Loucy (cell line): ENCODE measurements at regions not wholly inside any gene's neighbourhood (a gene's known extent, or its start where the extent isn't known, plus 50 kb on each side); places are given as distances from the start of the nearest gene placed in this dataset.

Source experiments
- H2AFZ ChIP-seq: fragments of 200-600 bp; sonication (generic); 2 replicates; pipeline ENCODE4 v1.6.0; 2016; ENCODE audit warnings: antibody characterized with exemption, mild to moderate bottlenecking, low read length, moderate library complexity
- H3F3A ChIP-seq: fragments of 200-600 bp; 2 replicates; pipeline ENCODE4 v1.6.0; 2016; ENCODE audit warnings: antibody characterized with exemption, low read depth, mild to moderate bottlenecking
- H3K27me3 ChIP-seq: fragments of 200-600 bp; sonication (generic); 2 replicates; pipeline ENCODE4 v1.6.1; 2014; ENCODE audit warnings: low read length, mild to moderate bottlenecking; ENCODE audit not compliant: insufficient read depth, poor library complexity, severe bottlenecking
- H3K36me3 ChIP-seq: fragments of 200-600 bp; sonication (generic); 2 replicates; pipeline ENCODE4 v1.6.1; 2016; ENCODE audit warnings: low read length; ENCODE audit not compliant: insufficient read depth
- H3K4me1 ChIP-seq: fragments of 200-600 bp; sonication (generic); 2 replicates; pipeline ENCODE4 v1.5.1; 2014; ENCODE audit warnings: low read length, mild to moderate bottlenecking; ENCODE audit not compliant: insufficient read depth, poor library complexity, severe bottlenecking
- H3K4me2 ChIP-seq: fragments of 200-600 bp; sonication (generic); 2 replicates; pipeline ENCODE4 v1.6.0; 2014; ENCODE audit warnings: antibody characterized with exemption, low read length, low read depth, mild to moderate bottlenecking; ENCODE audit not compliant: poor library complexity, severe bottlenecking
- H3K4me3 ChIP-seq: fragments of 200-600 bp; sonication (generic); 2 replicates; pipeline ENCODE4 v1.5.1; 2014; ENCODE audit warnings: low read length, mild to moderate bottlenecking, mixed read lengths; ENCODE audit not compliant: poor library complexity, severe bottlenecking
- H3K79me2 ChIP-seq: fragments of 200-600 bp; sonication (generic); 2 replicates; pipeline ENCODE4 v1.6.1; 2014; ENCODE audit warnings: low read length; ENCODE audit not compliant: insufficient read depth
- H3K9ac ChIP-seq: fragments of 200-600 bp; sonication (generic); 2 replicates; pipeline ENCODE4 v1.6.0; 2014; ENCODE audit warnings: mild to moderate bottlenecking, low read depth, low read length, moderate library complexity; ENCODE audit not compliant: poor library complexity, severe bottlenecking
- H3K9me2 ChIP-seq: fragments of 200-600 bp; sonication (generic); replicated peaks from 2 replicates; pipeline ENCODE4 v1.6.1; 2016; ENCODE audit warnings: low read depth, low read length, mixed read lengths
- H3K9me3 ChIP-seq: fragments of 200-600 bp; sonication (generic); 2 replicates; pipeline ENCODE4 v1.6.1; 2014; ENCODE audit warnings: mild to moderate bottlenecking, antibody characterized with exemption, low read length, low read depth; ENCODE audit not compliant: insufficient read depth
- H4K20me1 ChIP-seq: fragments of 200-600 bp; sonication (generic); 2 replicates; pipeline ENCODE4 v1.6.0; 2014; ENCODE audit warnings: antibody characterized with exemption, low read length, mild to moderate bottlenecking; ENCODE audit not compliant: insufficient read depth, poor library complexity, severe bottlenecking
- CTCF ChIP-seq: fragments of 200-600 bp; sonication (generic); conservative IDR thresholded peaks from 2 replicates; pipeline ENCODE4 v1.5.1; 2014; ENCODE audit warnings: mild to moderate bottlenecking, antibody characterized with exemption, low read length
- EZH2phosphoT487 ChIP-seq: fragments of 200-600 bp; IDR thresholded peaks from 2 replicates; pipeline ENCODE4 v1.6.1; 2018; ENCODE audit warnings: antibody characterized with exemption, mild to moderate bottlenecking, moderate library complexity, borderline replicate concordance

DNA sequence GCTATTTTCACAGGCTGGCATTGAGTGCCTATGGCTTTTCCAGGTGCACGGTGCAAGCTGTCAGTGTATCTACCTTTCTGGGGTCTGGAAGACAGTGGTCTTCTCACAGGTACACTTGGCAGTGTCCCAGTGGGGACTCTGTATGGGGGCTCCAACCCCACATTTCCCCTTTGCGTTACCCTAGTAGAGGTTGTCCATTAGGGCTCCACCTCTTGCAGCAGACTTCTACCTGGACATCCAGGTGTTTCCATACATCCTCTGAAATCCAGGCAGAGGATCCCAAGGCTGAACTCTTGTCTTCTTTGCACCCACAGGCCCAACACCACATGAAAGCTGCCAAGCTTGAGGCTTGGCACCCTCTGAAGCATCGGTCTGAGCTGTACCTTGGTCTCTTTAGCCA is 735.7 kb upstream of the INTU start:
- Histone ChIP-seq H3K4me1 (no peaks in the 10 kb centered on the region), H3K79me2 (no peaks in the 10 kb centered on the region), H3F3A (no peaks in the 10 kb centered on the region), H3K4me2 (no peak overlapping the region), H2AFZ (no peak overlapping the region), H3K9ac (no peak overlapping the region), H4K20me1 (no peaks in the 10 kb centered on the region), H3K27me3 (no peaks in the 10 kb centered on the region), H3K9me2 (no peaks in the 10 kb centered on the region), H3K9me3 (no peaks in the 10 kb centered on the region), H3K4me3 (no peak overlapping the region), H3K36me3 (no peaks in the 10 kb centered on the region)
- TF ChIP-seq CTCF (no peak), EZH2phosphoT487 (no peak)

DNA sequence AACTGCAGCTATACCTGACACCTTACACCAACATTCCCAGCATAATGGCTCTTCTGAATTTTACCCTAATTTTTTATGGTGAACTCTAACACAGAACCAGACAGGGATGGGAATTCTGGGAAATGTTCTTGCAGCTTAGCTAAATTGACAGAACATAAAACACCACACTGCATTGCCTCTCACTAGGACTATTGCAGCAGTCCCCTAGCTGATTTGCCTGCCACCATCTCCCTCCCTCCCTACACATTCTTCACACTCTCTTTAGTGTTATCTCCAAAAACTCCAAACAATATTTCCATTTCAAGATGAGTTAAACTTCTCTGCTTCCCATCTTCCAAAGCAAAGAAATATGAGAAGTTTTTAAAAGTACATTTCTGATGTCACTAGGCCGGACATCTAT is 733.9 kb upstream of the INTU start:
- Histone ChIP-seq H3K36me3 (no peaks in the 10 kb centered on the region), H3K4me1 (no peaks in the 10 kb centered on the region), H3K79me2 (no peaks in the 10 kb centered on the region), H2AFZ (no peak overlapping the region), H3K27me3 (no peaks in the 10 kb centered on the region), H3K9ac (no peak overlapping the region), H3K4me3 (no peak overlapping the region), H3K9me3 (no peaks in the 10 kb centered on the region), H3K9me2 (no peaks in the 10 kb centered on the region), H3F3A (no peaks in the 10 kb centered on the region), H3K4me2 (no peak overlapping the region), H4K20me1 (no peaks in the 10 kb centered on the region)
- TF ChIP-seq EZH2phosphoT487 (no peak), CTCF (no peak)

GRCh38 chr4:126899331-126899801 is 733.4 kb upstream of the INTU start:
- no peaks in the 10 kb centered on the region for H4K20me1 ChIP-seq
- no peaks in the 10 kb centered on the region for H3K79me2 ChIP-seq
- no peak overlapping the region for H2AFZ ChIP-seq
- TF ChIP-seq EZH2phosphoT487 (no peak), CTCF (no peak)
- no peaks in the 10 kb centered on the region for H3K27me3 ChIP-seq
- H3K9me2 ChIP-seq, result no peaks in the 10 kb centered on the region
- no peak overlapping the region for H3K4me3 ChIP-seq
- no peak overlapping the region for H3K4me2 ChIP-seq
- H3K36me3 ChIP-seq, result no peaks in the 10 kb centered on the region
- no peaks in the 10 kb centered on the region for H3K9me3 ChIP-seq
- H3K4me1 ChIP-seq, result no peaks in the 10 kb centered on the region
- no peak overlapping the region for H3K9ac ChIP-seq
- H3F3A ChIP-seq, result no peaks in the 10 kb centered on the region
